Heart left ventricle (tissue), 16 donors: ENCODE measurements at regions not wholly inside any gene's neighbourhood (a gene's known extent, or its start where the extent isn't known, plus 50 kb on each side); places are given as distances from the start of the nearest gene placed in this dataset.

ENCODE experiments used
- ATAC-seq, 4 donors: fragments of 200-7000 bp; cut with Tn5 transposase; one replicate each; pipeline ENCODE4 v1.9.1; 2020 to 2022; ENCODE audit warnings: moderate library complexity in 4 of 4, mild to moderate bottlenecking in 3 of 4, moderate number of reproducible peaks in 1 of 4
- DNase-seq, 5 donors: peaks; one replicate each; pipeline ENCODE4 v3.0.0-alpha.2; 2020
- H3K27ac ChIP-seq, 12 donors: fragments of 200-600 bp; sonication (generic) in 4 of 12; one replicate each; pipeline versions ENCODE4 v1.5.0 to v1.8.0; 2016 to 2022; ENCODE audit warnings: mild to moderate bottlenecking in 2 of 12
- H3K27me3 ChIP-seq, 9 donors: fragments of 200-600 bp; sonication (generic) in 2 of 9; one replicate each; pipeline versions ENCODE4 v1.5.1 to v1.8.0; 2016 to 2022; ENCODE audit warnings: mild to moderate bottlenecking in 3 of 9
- H3K36me3 ChIP-seq, 9 donors: fragments of 200-600 bp; sonication (generic) in 2 of 9; one replicate each; pipeline versions ENCODE4 v1.5.0 to v1.8.0; 2018 to 2022; ENCODE audit warnings: mild to moderate bottlenecking in 2 of 9
- H3K4me1 ChIP-seq, 12 donors: fragments of 200-600 bp; sonication (generic) in 4 of 12; one replicate each; pipeline versions ENCODE4 v1.5.0 to v1.8.0; 2016 to 2022; ENCODE audit warnings: mild to moderate bottlenecking in 3 of 12
- H3K4me3 ChIP-seq, 12 donors: fragments of 200-600 bp; sonication (generic) in 4 of 12; one replicate each; pipeline versions ENCODE4 v1.5.0 to v1.8.0; 2017 to 2022; ENCODE audit warnings: mild to moderate bottlenecking in 9 of 12, moderate library complexity in 4 of 12
- H3K9me3 ChIP-seq, 12 donors: fragments of 200-600 bp; sonication (generic) in 4 of 12; one replicate each; pipeline versions ENCODE4 v1.5.0 to v1.8.0; 2016 to 2022; ENCODE audit warnings: mild to moderate bottlenecking in 1 of 12
- POLR2A ChIP-seq, 2 donors: fragments of 450-650 bp; IDR thresholded peaks; one replicate each; pipeline ENCODE4 v1.6.1; 2017; ENCODE audit warnings: antibody characterized with exemption in 2 of 2, mild to moderate bottlenecking in 2 of 2, moderate library complexity in 2 of 2
- WGBS, 4 donors: extraction: QIAGEN DNeasy Blood & Tissue Kit in 2 of 4; methylation state at CpG; one replicate each; pipeline versions ENCODE4 v1.1.5 to v1.1.7; 2013 to 2018; 5-methylcytosine and 5-hydroxymethylcytosine counted together
- intact Hi-C, 10 donors: fragments of 100-400 bp; cut with DNase I; formaldehyde crosslinking; loops; one replicate each; pipeline versions ENCODE4 v1.11.1 to v1.14.2; 2022
- TF ChIP-seq, protein P1 (sequence below), 12 donors: fragments of 200-600 bp; sonication (generic) in 4 of 12; IDR thresholded peaks; one replicate each; pipeline versions ENCODE4 v1.5.0 to v1.8.0; 2018 to 2022; ENCODE audit warnings: antibody characterized with exemption in 12 of 12, mild to moderate bottlenecking in 5 of 12
- donor health status: ischemic (EF 13 %, LVEDD 7.1; RV severe dilation, severe dysfunction).
- donor health status: healthy with polysubstance abuse.
- donor health status: DM: no; HTN: yes; CAD: no.
- donor health status: DM: no; HTN: no; CAD: no.
- donor health status: ischemic (EF 25% LVEDD 6.9; RV normal size, moderate dysfunction).
- donor health status: ischemic (EF 25% LVEDD 5.7; RV mildly dilated, moderate dysfunction).
- donor health status: healthy.
- donor health status: DM: yes; HTN: yes; CAD: no.
- donor health status: ischemic (EF 35%, LVEDD 5.7; RV mildly dilated, moderate dysfunction).
- donor health status: nonischemic (EF 11% LVEDD 7.7; RV severe dilation, severe dysfunction).
- donor health status: DM: yes; HTN: yes; CAD: no.
- donor health status: PGD.
- donor health status: ischemic (EF 29% LVEDD 5.4; RV normal size, mild dysfunction).
- donor health status: nonischemic (EF 23%, LVEDD 6.1; RV moderate dilation, normal function).

DNA sequence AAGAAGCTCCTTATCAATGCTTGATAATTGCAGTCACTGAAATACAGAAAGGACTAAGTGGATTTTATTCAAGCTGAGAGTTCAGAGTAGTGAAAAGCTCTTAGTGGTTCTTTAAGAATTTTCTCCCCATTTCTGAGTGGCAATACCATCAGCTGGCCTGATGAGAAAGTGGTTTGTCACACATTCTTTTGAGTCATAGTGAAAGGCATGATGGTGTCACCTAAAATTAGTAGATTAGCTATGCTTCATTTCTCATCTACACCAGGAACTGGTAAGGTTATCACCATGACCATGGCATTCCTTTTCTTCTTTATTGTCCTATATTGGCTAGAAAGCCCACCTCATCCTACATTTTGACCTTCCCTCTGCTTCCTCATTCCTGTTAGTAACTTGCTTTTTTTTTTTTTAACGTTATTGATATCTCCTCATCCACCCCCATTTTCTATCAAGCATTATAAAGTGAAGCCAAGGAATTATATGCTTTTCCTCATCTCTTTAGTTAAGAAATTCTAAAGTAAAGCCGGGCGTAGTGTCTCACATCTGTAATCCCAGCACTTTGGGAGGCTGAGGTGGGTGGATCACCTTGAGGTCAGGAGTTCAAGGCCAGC lies 67.4 kb upstream of the LOC128125822 start:
- no peak for ATAC-seq
- TF ChIP-seq POLR2A (IDR thresholded peaks at IDR 0.05) = no peak
- TF ChIP-seq, protein P1, sequence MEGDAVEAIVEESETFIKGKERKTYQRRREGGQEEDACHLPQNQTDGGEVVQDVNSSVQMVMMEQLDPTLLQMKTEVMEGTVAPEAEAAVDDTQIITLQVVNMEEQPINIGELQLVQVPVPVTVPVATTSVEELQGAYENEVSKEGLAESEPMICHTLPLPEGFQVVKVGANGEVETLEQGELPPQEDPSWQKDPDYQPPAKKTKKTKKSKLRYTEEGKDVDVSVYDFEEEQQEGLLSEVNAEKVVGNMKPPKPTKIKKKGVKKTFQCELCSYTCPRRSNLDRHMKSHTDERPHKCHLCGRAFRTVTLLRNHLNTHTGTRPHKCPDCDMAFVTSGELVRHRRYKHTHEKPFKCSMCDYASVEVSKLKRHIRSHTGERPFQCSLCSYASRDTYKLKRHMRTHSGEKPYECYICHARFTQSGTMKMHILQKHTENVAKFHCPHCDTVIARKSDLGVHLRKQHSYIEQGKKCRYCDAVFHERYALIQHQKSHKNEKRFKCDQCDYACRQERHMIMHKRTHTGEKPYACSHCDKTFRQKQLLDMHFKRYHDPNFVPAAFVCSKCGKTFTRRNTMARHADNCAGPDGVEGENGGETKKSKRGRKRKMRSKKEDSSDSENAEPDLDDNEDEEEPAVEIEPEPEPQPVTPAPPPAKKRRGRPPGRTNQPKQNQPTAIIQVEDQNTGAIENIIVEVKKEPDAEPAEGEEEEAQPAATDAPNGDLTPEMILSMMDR (IDR thresholded peaks at IDR 0.05) = no peak
- Histone ChIP-seq H3K9me3 (no peaks in the 10 kb centered on the region), H3K27ac (no peak overlapping the region), H3K4me1 (peaks cover 0 to 4% (median 0%) of the 10 kb centered on the region in 12 donors), H3K4me3 (no peak overlapping the region), H3K36me3 (no peaks in the 10 kb centered on the region), H3K27me3 (no peaks in the 10 kb centered on the region)
- WGBS, 4 donors = 83 to 90% (median 84%) methylated on average over 3 of the region's 3 CpGs
- no peak for DNase-seq
- intact Hi-C loops = no loop called here

DNA sequence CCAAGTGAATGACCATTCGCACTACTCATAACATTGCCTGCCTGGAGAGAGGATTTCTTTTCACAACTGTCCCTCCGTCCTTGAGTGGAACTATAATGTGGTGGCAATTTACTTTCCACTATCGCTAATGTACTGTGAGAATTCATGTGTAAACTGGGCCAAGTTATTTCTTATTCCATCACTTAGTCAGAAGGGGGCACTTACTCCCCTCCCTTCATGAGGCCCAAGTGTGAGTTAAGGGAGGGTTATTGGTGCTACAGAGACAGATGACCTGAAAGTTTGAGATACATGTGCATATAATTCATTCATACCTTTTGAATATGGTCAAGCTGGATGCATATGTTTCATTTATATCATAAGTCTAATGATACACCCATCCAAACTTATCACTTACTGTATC lies 65.2 kb upstream of the LOC128125822 start:
- no peak overlapping the region for H3K27ac ChIP-seq
- H3K36me3 ChIP-seq = no peaks in the 10 kb centered on the region
- DNase-seq (no peak), ATAC-seq (no peak)
- TF ChIP-seq, protein P1 (IDR thresholded peaks at IDR 0.05) = no peak
- TF ChIP-seq POLR2A (IDR thresholded peaks at IDR 0.05) = no peak
- no peaks in the 10 kb centered on the region for H3K27me3 ChIP-seq
- intact Hi-C loops = no loop called here
- WGBS, 4 donors = 85 to 93% (median 88%) methylated on average over 3 of the region's 3 CpGs
- H3K4me1 ChIP-seq = peaks cover 0 to 7% (median 0%) of the 10 kb centered on the region in 12 donors
- H3K4me3 ChIP-seq = no peak overlapping the region
- no peaks in the 10 kb centered on the region for H3K9me3 ChIP-seq

DNA sequence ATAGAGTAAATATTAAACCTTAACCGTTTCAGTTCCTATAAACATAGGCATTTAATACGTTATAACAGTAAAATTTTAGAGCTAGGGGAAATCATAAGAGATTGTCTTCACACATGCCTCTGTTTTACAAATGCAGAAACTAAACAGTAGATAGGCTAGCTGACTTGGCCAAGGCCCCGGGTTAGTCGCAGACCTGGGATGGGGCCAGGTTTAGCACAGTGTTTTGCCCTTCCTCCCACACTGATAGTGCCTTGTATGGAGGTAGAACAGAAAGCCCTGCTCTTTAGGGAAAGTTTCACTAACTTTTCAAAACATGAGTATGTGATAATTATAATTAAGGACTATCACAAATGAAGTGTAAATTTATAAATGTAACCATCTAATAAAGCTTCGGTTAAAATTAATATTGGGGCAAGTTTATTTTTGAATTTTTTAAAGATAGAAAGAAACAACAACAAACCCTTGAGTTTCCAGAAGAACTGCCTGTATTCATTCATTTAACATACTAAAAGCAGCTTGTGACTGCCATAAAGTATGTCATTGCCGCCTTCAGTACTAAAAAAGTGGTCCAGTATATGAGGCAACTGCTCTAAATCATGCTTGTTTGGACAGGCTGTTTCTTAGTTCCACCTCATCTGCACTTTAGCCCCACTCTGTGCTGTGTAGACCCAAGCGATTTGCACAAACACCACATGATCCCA lies 62.5 kb upstream of the LOC128125822 start:
- no peak for TF ChIP-seq POLR2A (IDR thresholded peaks at IDR 0.05)
- TF ChIP-seq, protein P1 (IDR thresholded peaks at IDR 0.05) = no peak
- 43 to 53% (median 48%) methylated on average over 7 of the region's 7 CpGs for WGBS, 4 donors
- Histone ChIP-seq H3K36me3 (no peaks in the 10 kb centered on the region), H3K27ac (peak overlapping the region in 1 of 12 donors; percentile 70), H3K9me3 (no peaks in the 10 kb centered on the region), H3K27me3 (no peaks in the 10 kb centered on the region), H3K4me3 (no peak overlapping the region), H3K4me1 (peaks cover 0 to 7% (median 0%) of the 10 kb centered on the region in 12 donors)
- intact Hi-C loops = no loop called here
- ATAC-seq (peak; percentile 92 to 99 (median 96)), DNase-seq (peak; percentile 52 to 77 (median 68))

GRCh38 chr6:63510353-63510686 lies 62.0 kb upstream of the LOC128125822 start:
- H3K4me3 ChIP-seq = no peak overlapping the region
- TF ChIP-seq, protein P1 (IDR thresholded peaks at IDR 0.05) = no peak
- no peak for TF ChIP-seq POLR2A (IDR thresholded peaks at IDR 0.05)
- no peak for DNase-seq
- H3K4me1 ChIP-seq = peaks cover 0 to 7% (median 0%) of the 10 kb centered on the region in 12 donors
- ATAC-seq = no peak
- WGBS, 4 donors = 69 to 81% (median 73%) methylated on average over 2 of the region's 2 CpGs
- peak overlapping the region in 1 of 12 donors; percentile 70 for H3K27ac ChIP-seq
- no peaks in the 10 kb centered on the region for H3K27me3 ChIP-seq
- H3K9me3 ChIP-seq = no peaks in the 10 kb centered on the region
- no peaks in the 10 kb centered on the region for H3K36me3 ChIP-seq
- intact Hi-C loops = no loop called here
